ENCODE measurements at regions not wholly inside any gene's neighbourhood (a gene's known extent, or its start where the extent isn't known, plus 50 kb on each side); places are given as distances from the start of the nearest gene placed in this dataset.

DNA sequence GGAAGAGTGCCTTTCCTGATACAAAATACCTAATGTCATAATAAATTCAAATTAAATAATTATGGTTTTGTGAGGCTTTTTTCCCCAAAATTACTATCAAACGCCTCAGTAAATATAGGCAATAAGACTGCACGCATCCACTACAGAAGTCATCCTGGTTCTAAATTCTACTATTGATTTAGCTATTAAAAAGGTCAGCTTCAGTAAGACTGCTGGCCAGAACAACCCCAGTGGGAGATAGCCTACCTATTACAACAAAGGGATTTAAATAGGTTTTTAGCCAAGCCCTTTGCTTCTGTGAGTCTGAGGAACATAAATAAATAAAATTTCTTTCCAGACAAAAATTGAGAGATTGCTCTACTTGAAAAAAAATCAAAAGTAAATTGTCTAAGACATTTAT, 132.1 kb downstream of the PLPPR4 start:
- TF ChIP-seq POLR2AphosphoS5 (IDR thresholded peaks at IDR 0.05) (no peak), POLR2A (IDR thresholded peaks at IDR 0.05) (no peak)
- TF ChIP-seq, protein P1, sequence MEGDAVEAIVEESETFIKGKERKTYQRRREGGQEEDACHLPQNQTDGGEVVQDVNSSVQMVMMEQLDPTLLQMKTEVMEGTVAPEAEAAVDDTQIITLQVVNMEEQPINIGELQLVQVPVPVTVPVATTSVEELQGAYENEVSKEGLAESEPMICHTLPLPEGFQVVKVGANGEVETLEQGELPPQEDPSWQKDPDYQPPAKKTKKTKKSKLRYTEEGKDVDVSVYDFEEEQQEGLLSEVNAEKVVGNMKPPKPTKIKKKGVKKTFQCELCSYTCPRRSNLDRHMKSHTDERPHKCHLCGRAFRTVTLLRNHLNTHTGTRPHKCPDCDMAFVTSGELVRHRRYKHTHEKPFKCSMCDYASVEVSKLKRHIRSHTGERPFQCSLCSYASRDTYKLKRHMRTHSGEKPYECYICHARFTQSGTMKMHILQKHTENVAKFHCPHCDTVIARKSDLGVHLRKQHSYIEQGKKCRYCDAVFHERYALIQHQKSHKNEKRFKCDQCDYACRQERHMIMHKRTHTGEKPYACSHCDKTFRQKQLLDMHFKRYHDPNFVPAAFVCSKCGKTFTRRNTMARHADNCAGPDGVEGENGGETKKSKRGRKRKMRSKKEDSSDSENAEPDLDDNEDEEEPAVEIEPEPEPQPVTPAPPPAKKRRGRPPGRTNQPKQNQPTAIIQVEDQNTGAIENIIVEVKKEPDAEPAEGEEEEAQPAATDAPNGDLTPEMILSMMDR (IDR thresholded peaks at IDR 0.05), result no peak
